ENCODE measurements at regions not wholly inside any gene's neighbourhood (a gene's known extent, or its start where the extent isn't known, plus 50 kb on each side); places are given as distances from the start of the nearest gene placed in this dataset.

- no peak for TF ChIP-seq CTCF (IDR thresholded peaks at IDR 0.05)
These were observed 501.9 kb upstream of the KLHL29 start for GRCh38 chr2:22883054-22883453.

DNA sequence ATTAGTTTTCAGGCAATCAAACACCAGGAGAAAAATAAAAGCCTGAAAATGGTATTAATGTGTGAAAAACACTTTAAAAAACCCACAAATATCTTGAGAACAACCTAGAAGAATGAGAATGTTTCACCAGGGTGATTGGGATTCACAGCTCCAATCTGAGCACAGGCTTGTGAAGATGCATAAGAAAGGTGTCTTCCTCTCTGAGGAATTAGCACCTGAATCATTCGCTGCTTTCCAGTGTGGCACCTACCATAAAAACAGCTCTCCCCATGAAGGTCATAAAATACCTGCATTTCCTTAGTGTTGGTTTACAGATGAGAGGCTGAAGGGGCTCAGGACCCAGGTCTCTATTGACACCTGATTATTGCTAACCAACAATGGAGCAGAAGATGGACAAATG, 499.7 kb upstream of the KLHL29 start:
- TF ChIP-seq CTCF (IDR thresholded peaks at IDR 0.05): no peak

GRCh38 chr2:22887426-22887825, 497.6 kb upstream of the KLHL29 start:
- TF ChIP-seq CTCF (IDR thresholded peaks at IDR 0.05): no peak

DNA sequence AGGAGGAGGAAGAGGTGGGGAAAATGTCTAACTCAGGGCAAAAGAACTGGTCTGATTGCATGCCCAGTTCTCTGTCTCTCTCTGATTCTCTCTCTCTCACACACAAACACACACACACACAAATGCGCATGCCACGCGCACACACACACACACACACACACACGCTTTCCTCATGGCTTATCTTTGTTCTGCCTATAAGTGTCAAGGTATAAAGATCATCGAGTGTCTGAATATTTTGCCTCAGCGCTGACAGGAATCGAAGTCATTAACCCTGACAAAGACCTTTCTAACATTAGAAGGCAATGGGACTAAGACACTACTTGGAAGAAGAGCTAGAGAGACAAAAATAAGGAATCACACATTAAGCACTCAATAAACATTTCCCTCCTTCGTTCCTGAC, 497.1 kb upstream of the KLHL29 start:
- no peak for TF ChIP-seq CTCF (IDR thresholded peaks at IDR 0.05)

DNA sequence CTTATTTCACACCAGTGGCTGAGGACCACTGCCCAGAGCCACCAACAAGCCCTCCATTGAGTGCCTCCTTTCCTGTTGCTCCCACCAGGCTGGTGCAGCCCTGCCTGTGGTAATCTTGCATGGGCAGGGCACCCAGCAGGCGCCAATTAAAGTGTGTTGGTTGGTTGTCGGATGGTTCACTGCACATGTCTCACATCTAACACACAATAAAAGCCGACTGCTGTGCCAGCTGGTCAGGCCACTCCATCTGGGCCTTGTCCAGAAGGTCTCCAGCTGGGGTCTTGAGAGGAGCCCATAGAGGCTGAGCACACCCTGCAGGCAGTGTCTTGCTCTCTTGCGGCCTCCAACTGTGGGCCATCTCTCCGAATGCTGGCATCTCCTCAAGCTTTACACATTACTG, 494.8 kb upstream of the KLHL29 start:
- no peak for TF ChIP-seq CTCF (IDR thresholded peaks at IDR 0.05)

- TF ChIP-seq CTCF (IDR thresholded peaks at IDR 0.05): no peak
These were observed 491.0 kb upstream of the KLHL29 start for GRCh38 chr2:22893761-22894517.

- no peak for TF ChIP-seq CTCF (IDR thresholded peaks at IDR 0.05)
These were observed 490.2 kb upstream of the KLHL29 start for GRCh38 chr2:22894761-22895160.

DNA sequence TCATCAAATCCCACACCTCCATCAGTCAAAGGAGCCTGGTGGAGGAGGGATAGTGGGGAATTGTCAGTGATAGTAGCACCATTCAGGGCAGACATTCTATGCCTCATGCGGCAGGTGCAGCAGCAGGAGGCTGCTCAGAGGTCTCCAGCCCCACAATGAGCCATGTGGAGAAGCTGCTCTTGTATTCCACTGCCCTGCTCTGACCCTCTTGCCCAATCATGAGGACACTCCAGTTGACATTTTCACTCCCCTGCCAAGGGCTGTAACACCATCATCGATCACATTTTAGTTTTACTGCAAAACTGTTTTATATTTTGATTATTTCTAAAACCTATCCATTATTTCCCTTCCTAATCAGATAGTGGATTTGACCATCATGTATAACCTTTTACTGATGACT, 487.6 kb upstream of the KLHL29 start:
- no peak for TF ChIP-seq CTCF (IDR thresholded peaks at IDR 0.05)

Measured in LNCAP (cell line).